ENCODE measurements at regions not wholly inside any gene's neighbourhood (a gene's known extent, or its start where the extent isn't known, plus 50 kb on each side); places are given as distances from the start of the nearest gene placed in this dataset.

- TF ChIP-seq CTCF (IDR thresholded peaks at IDR 0.05): no peak
- no peak for TF ChIP-seq POLR2A (IDR thresholded peaks at IDR 0.05)
Observed at GRCh38 chr3:80215191-80215590, 447.4 kb upstream of the ROBO1 start.

Measured in esophagus squamous epithelium (tissue), 4 donors.